Endothelial cell (in vitro differentiated cells): ENCODE measurements at regions not wholly inside any gene's neighbourhood (a gene's known extent, or its start where the extent isn't known, plus 50 kb on each side); places are given as distances from the start of the nearest gene placed in this dataset.
A peak's percentile ranks its signal among the peaks of the same experiment; 100 is the strongest.
"Not testable (repeated sequence)": the region's sequence is repeated elsewhere in the genome, so short reads cannot be mapped to it uniquely, and the experiment has no call there.

Experiments used
- DNase-seq: peaks from one replicate; pipeline ENCODE4 v3.0.0; 2021; ENCODE audit warnings: low spot score
- H3K27ac Mint-ChIP-seq: one replicate; pipeline ENCODE4 v1.8.0; 2021; ENCODE audit warnings: mixed read lengths, inconsistent platforms; ENCODE audit not compliant: unreplicated experiment
- H3K27me3 Mint-ChIP-seq: one replicate; pipeline ENCODE4 v1.8.0; 2021; ENCODE audit warnings: mild to moderate bottlenecking, moderate library complexity, mixed read lengths, inconsistent platforms; ENCODE audit not compliant: unreplicated experiment
- H3K36me3 Mint-ChIP-seq: one replicate; pipeline ENCODE4 v1.8.0; 2021; ENCODE audit warnings: mild to moderate bottlenecking, low read depth, mixed read lengths, inconsistent platforms; ENCODE audit not compliant: unreplicated experiment
- H3K4me1 Mint-ChIP-seq: one replicate; pipeline ENCODE4 v1.8.0; 2021; ENCODE audit warnings: mild to moderate bottlenecking, mixed read lengths, inconsistent platforms; ENCODE audit not compliant: unreplicated experiment
- H3K4me3 Mint-ChIP-seq: one replicate; pipeline ENCODE4 v1.8.0; 2021; ENCODE audit warnings: mild to moderate bottlenecking, mixed read lengths, inconsistent platforms; ENCODE audit not compliant: unreplicated experiment
- H3K9me3 Mint-ChIP-seq: one replicate; pipeline ENCODE4 v1.8.0; 2021; ENCODE audit warnings: mixed read lengths, inconsistent platforms; ENCODE audit not compliant: unreplicated experiment
- TF ChIP-seq, protein P1 (sequence below): fragments of 200-600 bp; sonication (generic); IDR thresholded peaks from one replicate; pipeline ENCODE4 v1.5.0; 2021; ENCODE audit warnings: antibody characterized with exemption; ENCODE audit not compliant: unreplicated experiment

DNA sequence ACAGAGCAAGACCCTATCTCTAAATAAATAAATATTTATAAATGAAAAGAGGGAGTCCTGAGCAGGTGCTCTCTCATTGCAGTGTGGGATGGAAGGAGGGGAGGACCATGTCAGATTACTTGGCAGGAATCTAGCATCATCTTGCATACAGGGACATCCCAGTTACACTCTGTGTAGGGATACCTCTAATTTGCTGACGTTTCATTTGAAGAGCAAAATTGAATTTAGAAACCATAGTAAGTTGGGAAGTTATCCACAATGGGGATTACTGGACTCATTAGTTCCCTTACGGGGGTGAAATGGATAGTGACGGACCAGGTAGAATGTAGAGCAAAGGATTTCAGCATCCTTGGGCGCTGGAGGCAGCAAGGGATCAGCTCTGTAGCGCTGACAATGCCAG, 52.1 kb downstream of the ARHGEF18 start:
- no peak for DNase-seq
- TF ChIP-seq, protein P1, sequence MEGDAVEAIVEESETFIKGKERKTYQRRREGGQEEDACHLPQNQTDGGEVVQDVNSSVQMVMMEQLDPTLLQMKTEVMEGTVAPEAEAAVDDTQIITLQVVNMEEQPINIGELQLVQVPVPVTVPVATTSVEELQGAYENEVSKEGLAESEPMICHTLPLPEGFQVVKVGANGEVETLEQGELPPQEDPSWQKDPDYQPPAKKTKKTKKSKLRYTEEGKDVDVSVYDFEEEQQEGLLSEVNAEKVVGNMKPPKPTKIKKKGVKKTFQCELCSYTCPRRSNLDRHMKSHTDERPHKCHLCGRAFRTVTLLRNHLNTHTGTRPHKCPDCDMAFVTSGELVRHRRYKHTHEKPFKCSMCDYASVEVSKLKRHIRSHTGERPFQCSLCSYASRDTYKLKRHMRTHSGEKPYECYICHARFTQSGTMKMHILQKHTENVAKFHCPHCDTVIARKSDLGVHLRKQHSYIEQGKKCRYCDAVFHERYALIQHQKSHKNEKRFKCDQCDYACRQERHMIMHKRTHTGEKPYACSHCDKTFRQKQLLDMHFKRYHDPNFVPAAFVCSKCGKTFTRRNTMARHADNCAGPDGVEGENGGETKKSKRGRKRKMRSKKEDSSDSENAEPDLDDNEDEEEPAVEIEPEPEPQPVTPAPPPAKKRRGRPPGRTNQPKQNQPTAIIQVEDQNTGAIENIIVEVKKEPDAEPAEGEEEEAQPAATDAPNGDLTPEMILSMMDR, result no peak
- no peaks in the 10 kb centered on the region for H3K27me3 Mint-ChIP-seq
- no peak overlapping the region for H3K27ac Mint-ChIP-seq
- H3K4me3 Mint-ChIP-seq, result peak overlapping the region; percentile 76
- no peaks in the 10 kb centered on the region for H3K9me3 Mint-ChIP-seq
- peaks cover 8% of the 10 kb centered on the region for H3K36me3 Mint-ChIP-seq
- peaks cover 8% of the 10 kb centered on the region for H3K4me1 Mint-ChIP-seq

DNA sequence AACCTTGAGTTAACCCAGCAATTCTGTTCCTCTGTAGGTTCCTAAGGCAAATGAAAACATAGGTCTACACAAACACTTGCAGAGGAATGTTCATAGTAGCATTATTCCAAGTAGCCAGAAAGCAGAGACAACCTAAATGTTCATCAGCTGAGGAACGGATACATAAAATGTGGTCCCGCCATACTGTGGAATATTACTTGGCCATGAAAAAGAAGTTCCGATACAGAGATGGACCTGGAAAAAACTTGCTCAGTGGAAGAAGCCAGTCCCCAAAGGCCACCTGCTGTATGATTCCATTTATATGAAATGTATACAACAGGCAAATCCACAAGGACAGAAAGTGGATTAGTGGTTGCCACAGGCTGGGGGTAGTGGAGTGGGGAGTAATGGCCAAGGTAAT, 53.0 kb downstream of the ARHGEF18 start:
- TF ChIP-seq, protein P1, result no peak
- H3K9me3 Mint-ChIP-seq, result no peaks in the 10 kb centered on the region
- H3K4me3 Mint-ChIP-seq, result no peak overlapping the region
- DNase-seq, result no peak
- H3K4me1 Mint-ChIP-seq, result peaks cover 4% of the 10 kb centered on the region
- no peaks in the 10 kb centered on the region for H3K27me3 Mint-ChIP-seq
- no peak overlapping the region for H3K27ac Mint-ChIP-seq
- peaks cover 8% of the 10 kb centered on the region for H3K36me3 Mint-ChIP-seq

DNA sequence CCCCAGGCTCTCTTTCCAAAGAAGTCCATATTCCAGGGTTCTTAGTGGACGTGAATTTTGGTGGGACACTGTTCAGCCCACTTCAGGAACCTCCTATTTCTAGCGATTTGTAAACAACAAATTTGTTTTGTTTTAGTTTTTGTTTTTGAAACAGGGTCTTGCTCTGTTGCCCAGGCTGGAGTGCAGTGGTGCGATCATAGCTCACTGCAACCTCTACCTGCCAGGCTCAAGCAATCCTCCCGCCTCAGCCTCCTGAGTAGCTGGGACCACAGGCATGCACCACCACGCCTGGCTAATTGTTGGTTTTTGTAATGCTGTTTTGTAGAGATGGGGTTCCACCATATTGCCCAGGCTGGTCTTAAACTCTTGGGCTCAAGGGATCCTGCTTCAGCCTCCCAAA, 56.7 kb downstream of the ARHGEF18 start:
- peaks cover 12% of the 10 kb centered on the region for H3K36me3 Mint-ChIP-seq
- H3K27me3 Mint-ChIP-seq, H3K27ac Mint-ChIP-seq, H3K4me1 Mint-ChIP-seq, H3K4me3 Mint-ChIP-seq, DNase-seq, H3K9me3 Mint-ChIP-seq: not testable (repeated sequence)

DNA sequence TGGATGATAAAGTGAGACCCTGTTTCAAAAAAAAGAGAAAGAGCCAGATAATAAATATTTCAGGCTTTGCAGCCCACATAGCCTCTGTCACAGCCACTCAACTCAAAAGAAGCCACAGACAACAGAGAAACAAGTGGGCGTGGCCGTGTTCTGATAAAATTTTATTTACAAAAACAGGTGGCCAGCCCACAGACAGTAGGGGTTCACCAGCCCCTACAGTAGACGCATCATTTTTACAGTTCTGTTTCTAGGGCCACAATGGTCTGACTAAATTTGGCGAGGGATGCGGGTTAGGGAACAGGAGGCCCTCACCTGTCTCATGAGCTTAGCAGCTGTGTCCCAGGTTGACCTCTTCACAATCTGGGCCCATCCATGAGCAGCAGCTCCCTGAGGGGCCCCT, 59.5 kb downstream of the ARHGEF18 start:
- TF ChIP-seq, protein P1, result no peak
- Mint-ChIP-seq H3K9me3 (no peaks in the 10 kb centered on the region), H3K4me3 (peak overlapping the region; percentile 42), H3K36me3 (peaks cover 12% of the 10 kb centered on the region), H3K4me1 (peaks cover 5% of the 10 kb centered on the region), H3K27ac (no peak overlapping the region), H3K27me3 (no peaks in the 10 kb centered on the region)
- DNase-seq, result no peak

DNA sequence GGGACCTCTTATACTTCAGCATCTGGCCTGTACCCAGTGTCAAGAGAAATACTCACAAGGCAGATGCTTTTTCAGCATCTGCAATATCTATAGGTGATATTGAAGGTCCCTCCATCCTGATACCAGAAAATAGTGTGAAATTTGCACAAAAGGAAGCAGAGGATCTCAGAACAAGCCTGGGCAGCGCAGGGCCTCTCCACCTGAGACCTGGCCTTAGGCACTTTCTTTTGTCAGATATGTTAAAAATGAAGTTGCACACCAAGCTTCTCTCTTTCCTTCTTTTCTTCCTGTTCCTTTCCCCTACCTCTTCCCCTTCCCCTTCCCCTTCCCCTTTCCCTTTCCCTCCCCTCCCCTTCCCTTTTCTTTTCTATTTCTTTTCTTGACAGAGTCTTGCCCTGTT, 62.2 kb downstream of the ARHGEF18 start:
- Mint-ChIP-seq H3K27ac (no peak overlapping the region), H3K27me3 (no peaks in the 10 kb centered on the region), H3K36me3 (peaks cover 11% of the 10 kb centered on the region), H3K9me3 (no peaks in the 10 kb centered on the region), H3K4me3 (no peak overlapping the region), H3K4me1 (peaks cover 5% of the 10 kb centered on the region)
- no peak for DNase-seq
- TF ChIP-seq, protein P1, result no peak

DNA sequence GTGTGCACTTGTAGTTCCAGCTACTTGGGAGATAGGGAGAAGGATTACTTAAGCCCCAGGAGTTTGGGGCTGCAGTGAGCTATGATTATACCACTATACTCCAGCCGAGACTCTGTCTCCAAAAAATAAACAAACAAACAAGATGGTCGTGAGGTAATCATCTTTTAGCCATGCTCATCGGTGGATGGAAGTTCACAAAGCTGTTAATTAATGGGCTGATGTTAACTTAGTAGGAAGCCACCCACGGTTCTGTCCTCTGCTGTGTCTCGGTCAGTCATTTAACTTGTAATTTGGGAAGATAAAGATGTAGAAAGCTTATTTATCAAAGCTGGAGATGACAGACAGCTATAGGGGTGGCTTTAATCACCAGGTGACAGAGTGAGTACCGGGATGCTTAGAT, 64.9 kb downstream of the ARHGEF18 start:
- no peak for DNase-seq
- Mint-ChIP-seq H3K4me1 (peaks cover 9% of the 10 kb centered on the region), H3K9me3 (no peaks in the 10 kb centered on the region), H3K4me3 (no peak overlapping the region), H3K27ac (no peak overlapping the region), H3K36me3 (peaks cover 8% of the 10 kb centered on the region), H3K27me3 (peaks cover 5% of the 10 kb centered on the region)
- TF ChIP-seq, protein P1, result no peak
